ENCODE measurements at regions not wholly inside any gene's neighbourhood (a gene's known extent, or its start where the extent isn't known, plus 50 kb on each side); places are given as distances from the start of the nearest gene placed in this dataset.

- POLR2A ChIA-PET, result no interaction called here
- CTCF ChIA-PET, result no interaction called here
- no peak for DNase-seq (ENCODE audit: low read depth, low spot score)
- TF ChIP-seq CTCF (IDR thresholded peaks at IDR 0.05; ENCODE audit: low read depth, low read length), result no peak
- Histone ChIP-seq H3K9me3 (ENCODE audit: control insufficient read depth, insufficient read depth, low read length) (no peaks in the 10 kb centered on the region), H3K4me3 (ENCODE audit: low read depth, low read length) (no peak overlapping the region), H3K27ac (ENCODE audit: low read depth, low read length) (no peak overlapping the region), H3K27me3 (ENCODE audit: control insufficient read depth, insufficient read depth, low read length) (no peaks in the 10 kb centered on the region)
Measured at GRCh38 chrX:43514820-43515219, 141.3 kb upstream of the MAOA start.

GRCh38 chrX:43522582-43522981, 133.5 kb upstream of the MAOA start:
- Histone ChIP-seq H3K27ac (ENCODE audit: low read depth, low read length) (no peak overlapping the region), H3K9me3 (ENCODE audit: control insufficient read depth, insufficient read depth, low read length) (no peaks in the 10 kb centered on the region), H3K27me3 (ENCODE audit: control insufficient read depth, insufficient read depth, low read length) (no peaks in the 10 kb centered on the region), H3K4me3 (ENCODE audit: low read depth, low read length) (no peak overlapping the region)
- TF ChIP-seq CTCF (IDR thresholded peaks at IDR 0.05; ENCODE audit: low read depth, low read length), result no peak
- no peak for DNase-seq (ENCODE audit: low read depth, low spot score)
- CTCF ChIA-PET, result no interaction called here
- POLR2A ChIA-PET, result no interaction called here

GRCh38 chrX:43525901-43526610, 130.0 kb upstream of the MAOA start:
- H3K27me3 ChIP-seq (ENCODE audit: control insufficient read depth, insufficient read depth, low read length), result no peaks in the 10 kb centered on the region
- ChIA-PET POLR2A (no interaction called here), CTCF (no interaction called here)

DNA sequence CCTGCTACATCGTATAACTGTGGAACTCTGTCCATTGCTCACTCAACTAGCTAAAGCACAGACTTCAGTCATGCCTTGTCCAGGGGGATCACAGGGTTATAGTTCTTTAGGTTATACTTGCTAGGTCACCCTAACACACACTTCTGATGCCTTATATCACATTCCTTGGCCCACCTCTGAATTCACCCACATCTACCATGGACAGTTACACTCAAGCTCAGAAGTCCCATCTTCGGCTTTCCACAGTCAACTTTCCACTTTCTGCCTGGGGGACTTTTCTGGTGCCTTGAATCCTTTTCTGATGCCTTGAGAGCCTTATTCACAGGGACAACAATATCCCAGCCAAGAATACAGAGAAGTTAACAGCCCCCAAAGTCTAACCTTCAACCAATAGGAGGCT, 129.2 kb upstream of the MAOA start:
- no peaks in the 10 kb centered on the region for H3K9me3 ChIP-seq (ENCODE audit: control insufficient read depth, insufficient read depth, low read length)
- DNase-seq (ENCODE audit: low read depth, low spot score), result no peak
- no peak overlapping the region for H3K27ac ChIP-seq (ENCODE audit: low read depth, low read length)
- CTCF ChIA-PET, result no interaction called here
- POLR2A ChIA-PET, result no interaction called here
- no peak overlapping the region for H3K4me3 ChIP-seq (ENCODE audit: low read depth, low read length)
- H3K27me3 ChIP-seq (ENCODE audit: control insufficient read depth, insufficient read depth, low read length), result no peaks in the 10 kb centered on the region
- TF ChIP-seq CTCF (IDR thresholded peaks at IDR 0.05; ENCODE audit: low read depth, low read length), result no peak

More at GRCh38 chrX:43525901-43526610, 130.0 kb upstream of the MAOA start:
- no peak overlapping the region for H3K4me3 ChIP-seq (ENCODE audit: low read depth, low read length)
- H3K9me3 ChIP-seq (ENCODE audit: control insufficient read depth, insufficient read depth, low read length), result no peaks in the 10 kb centered on the region
- no peak for DNase-seq (ENCODE audit: low read depth, low spot score)
- no peak for TF ChIP-seq CTCF (IDR thresholded peaks at IDR 0.05; ENCODE audit: low read depth, low read length)
- H3K27ac ChIP-seq (ENCODE audit: low read depth, low read length), result no peak overlapping the region

GRCh38 chrX:43527801-43528200, 128.3 kb upstream of the MAOA start:
- DNase-seq (ENCODE audit: low read depth, low spot score), result no peak
- no peak for TF ChIP-seq CTCF (IDR thresholded peaks at IDR 0.05; ENCODE audit: low read depth, low read length)
- POLR2A ChIA-PET, result no interaction called here
- Histone ChIP-seq H3K9me3 (ENCODE audit: control insufficient read depth, insufficient read depth, low read length) (no peaks in the 10 kb centered on the region), H3K27me3 (ENCODE audit: control insufficient read depth, insufficient read depth, low read length) (no peaks in the 10 kb centered on the region), H3K27ac (ENCODE audit: low read depth, low read length) (no peak overlapping the region), H3K4me3 (ENCODE audit: low read depth, low read length) (no peak overlapping the region)
- CTCF ChIA-PET, result no interaction called here
